Neural crest cell (in vitro differentiated cells): ENCODE measurements at regions not wholly inside any gene's neighbourhood (a gene's known extent, or its start where the extent isn't known, plus 50 kb on each side); places are given as distances from the start of the nearest gene placed in this dataset.

ENCODE experiments used
- DNase-seq: peaks from one replicate; pipeline ENCODE4 v3.0.0; 2021; ENCODE audit warnings: low read depth, mixed read lengths, low spot score
- H3K27ac Mint-ChIP-seq: one replicate; pipeline ENCODE4 v1.8.0; 2021; ENCODE audit warnings: mild to moderate bottlenecking, mixed read lengths; ENCODE audit not compliant: unreplicated experiment
- H3K27me3 Mint-ChIP-seq: 2 replicates; pipeline ENCODE4 v1.8.0; 2021; ENCODE audit warnings: low read depth, mild to moderate bottlenecking, mixed read lengths
- H3K36me3 Mint-ChIP-seq: 2 replicates; pipeline ENCODE4 v1.8.0; 2021; ENCODE audit warnings: low read depth, mild to moderate bottlenecking, mixed read lengths
- H3K4me1 Mint-ChIP-seq: 2 replicates; pipeline ENCODE4 v1.8.0; 2021; ENCODE audit warnings: mixed read lengths
- H3K4me3 Mint-ChIP-seq: one replicate; pipeline ENCODE4 v1.8.0; 2021; ENCODE audit warnings: mild to moderate bottlenecking, mixed read lengths
- H3K9me3 Mint-ChIP-seq: 2 replicates; pipeline ENCODE4 v1.8.0; 2021; ENCODE audit warnings: mixed read lengths
- CTCF ChIP-seq: fragments of 200-600 bp; sonication (generic); conservative IDR thresholded peaks from 2 replicates; pipeline ENCODE4 v1.5.0; 2021; ENCODE audit warnings: antibody characterized with exemption, mild to moderate bottlenecking

- H3K4me1 Mint-ChIP-seq: peaks cover 14% of the 10 kb centered on the region
- H3K27ac Mint-ChIP-seq: no peak overlapping the region
- no peak for DNase-seq
- no peaks in the 10 kb centered on the region for H3K36me3 Mint-ChIP-seq
- H3K4me3 Mint-ChIP-seq: no peak overlapping the region
- H3K9me3 Mint-ChIP-seq: no peaks in the 10 kb centered on the region
- no peak for TF ChIP-seq CTCF
- H3K27me3 Mint-ChIP-seq: no peaks in the 10 kb centered on the region
Observed at GRCh38 chr1:244106837-244107493, 55.9 kb downstream of the ZBTB18 start.

- Mint-ChIP-seq H3K4me1 (peaks cover 14% of the 10 kb centered on the region), H3K36me3 (no peaks in the 10 kb centered on the region), H3K4me3 (no peak overlapping the region), H3K27ac (no peak overlapping the region), H3K9me3 (no peaks in the 10 kb centered on the region), H3K27me3 (no peaks in the 10 kb centered on the region)
- DNase-seq: no peak
- TF ChIP-seq CTCF: no peak
Observed at GRCh38 chr1:244111027-244111426, 59.9 kb downstream of the ZBTB18 start.

- Mint-ChIP-seq H3K36me3 (peaks cover 2% of the 10 kb centered on the region), H3K9me3 (peaks cover 3% of the 10 kb centered on the region), H3K27me3 (no peaks in the 10 kb centered on the region), H3K4me1 (peaks cover 9% of the 10 kb centered on the region), H3K4me3 (no peak overlapping the region), H3K27ac (no peak overlapping the region)
- no peak for TF ChIP-seq CTCF
- DNase-seq: no peak
Observed at GRCh38 chr1:244112041-244112440, 61.0 kb downstream of the ZBTB18 start.

GRCh38 chr1:244112636-244113035 is 61.6 kb downstream of the ZBTB18 start:
- Mint-ChIP-seq H3K4me3 (no peak overlapping the region), H3K36me3 (peaks cover 2% of the 10 kb centered on the region), H3K4me1 (peaks cover 9% of the 10 kb centered on the region), H3K27ac (no peak overlapping the region), H3K27me3 (no peaks in the 10 kb centered on the region), H3K9me3 (peaks cover 3% of the 10 kb centered on the region)
- TF ChIP-seq CTCF: no peak
- DNase-seq: no peak

GRCh38 chr1:244113532-244114320 is 62.6 kb downstream of the ZBTB18 start:
- Mint-ChIP-seq H3K27ac (no peak overlapping the region), H3K36me3 (peaks cover 2% of the 10 kb centered on the region)

More at GRCh38 chr1:244113532-244114320, 62.6 kb downstream of the ZBTB18 start:
- Mint-ChIP-seq H3K4me1 (peaks cover 20% of the 10 kb centered on the region), H3K9me3 (peaks cover 3% of the 10 kb centered on the region), H3K4me3 (no peak overlapping the region), H3K27me3 (peaks cover 7% of the 10 kb centered on the region)
- DNase-seq: no peak
- TF ChIP-seq CTCF: no peak
